ENCODE measurements at regions not wholly inside any gene's neighbourhood (a gene's known extent, or its start where the extent isn't known, plus 50 kb on each side); places are given as distances from the start of the nearest gene placed in this dataset.
"Not testable (repeated sequence)": the region's sequence is repeated elsewhere in the genome, so short reads cannot be mapped to it uniquely, and the experiment has no call there.

DNA sequence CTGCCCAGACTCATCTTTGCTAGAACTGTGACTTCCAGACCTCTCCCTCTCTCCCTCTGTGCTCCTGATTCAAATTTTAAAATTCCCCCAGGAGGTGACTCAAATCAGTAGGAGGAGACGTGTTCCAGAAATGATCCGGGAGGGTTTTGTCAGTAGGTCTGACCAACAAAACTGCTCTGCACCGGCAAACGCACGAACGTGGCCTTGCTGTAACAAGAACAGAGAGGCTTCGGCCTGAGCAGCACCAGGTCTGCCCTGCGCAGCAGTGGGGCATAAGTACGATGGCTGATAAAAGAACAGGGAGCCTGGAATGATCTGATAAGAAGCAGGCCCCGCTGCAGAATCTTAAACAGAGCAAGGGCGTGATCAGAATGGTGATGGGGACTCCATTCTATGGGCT lies 152.7 kb upstream of the AUTS2 start:
- DNase-seq (ENCODE audit: low read depth in 4 of 4, low spot score in 3 of 4): no peak

DNA sequence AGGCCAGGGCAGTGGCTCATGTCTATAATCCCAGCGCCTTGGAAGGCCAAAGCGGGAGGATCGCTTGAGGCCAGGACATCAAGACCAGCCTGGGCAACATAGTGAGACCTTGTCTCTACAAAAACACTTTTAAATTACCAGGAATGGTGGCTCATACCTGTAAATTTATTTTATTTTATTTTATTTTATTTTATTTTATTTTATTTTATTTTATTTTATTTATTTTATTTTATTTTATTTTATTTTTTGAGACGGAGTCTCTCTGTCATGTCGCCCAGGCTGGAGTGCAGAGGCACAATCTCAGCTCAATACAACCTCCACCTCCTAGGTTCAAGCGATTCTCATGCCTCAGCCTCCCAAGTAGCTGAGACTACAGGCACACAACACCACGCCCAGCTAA lies 152.1 kb upstream of the AUTS2 start:
- DNase-seq (ENCODE audit: low read depth in 4 of 4, low spot score in 3 of 4): not testable (repeated sequence)

GRCh38 chr7:69448071-69448470 lies 150.2 kb upstream of the AUTS2 start:
- no peak for DNase-seq (ENCODE audit: low read depth in 4 of 4, low spot score in 3 of 4)

DNA sequence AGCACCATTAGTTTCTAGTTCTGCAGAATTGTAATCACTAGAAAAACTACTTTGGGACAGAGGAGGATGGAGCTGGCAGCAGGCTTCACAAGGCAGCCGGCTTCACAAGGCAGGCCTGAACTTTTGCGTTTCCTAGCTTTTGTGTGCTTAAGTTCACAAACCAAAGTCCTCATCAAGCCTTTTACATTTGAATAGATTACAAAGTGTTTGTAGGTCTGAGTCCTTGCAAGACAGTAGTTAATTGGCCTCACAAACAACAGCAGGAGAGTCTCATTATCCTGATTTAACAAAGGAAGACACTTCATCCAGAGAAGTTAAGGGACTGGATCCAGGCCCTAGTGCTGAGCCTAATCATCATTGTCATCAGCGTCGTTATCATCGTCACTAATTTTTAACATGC lies 147.8 kb upstream of the AUTS2 start:
- DNase-seq (ENCODE audit: low read depth in 4 of 4, low spot score in 3 of 4): no peak

- DNase-seq (ENCODE audit: low read depth in 4 of 4, low spot score in 3 of 4): no peak
Measured at GRCh38 chr7:69451715-69452114, 146.6 kb upstream of the AUTS2 start.

- DNase-seq (ENCODE audit: low read depth in 4 of 4, low spot score in 3 of 4): no peak
Measured at GRCh38 chr7:69452797-69453196, 145.5 kb upstream of the AUTS2 start.

DNA sequence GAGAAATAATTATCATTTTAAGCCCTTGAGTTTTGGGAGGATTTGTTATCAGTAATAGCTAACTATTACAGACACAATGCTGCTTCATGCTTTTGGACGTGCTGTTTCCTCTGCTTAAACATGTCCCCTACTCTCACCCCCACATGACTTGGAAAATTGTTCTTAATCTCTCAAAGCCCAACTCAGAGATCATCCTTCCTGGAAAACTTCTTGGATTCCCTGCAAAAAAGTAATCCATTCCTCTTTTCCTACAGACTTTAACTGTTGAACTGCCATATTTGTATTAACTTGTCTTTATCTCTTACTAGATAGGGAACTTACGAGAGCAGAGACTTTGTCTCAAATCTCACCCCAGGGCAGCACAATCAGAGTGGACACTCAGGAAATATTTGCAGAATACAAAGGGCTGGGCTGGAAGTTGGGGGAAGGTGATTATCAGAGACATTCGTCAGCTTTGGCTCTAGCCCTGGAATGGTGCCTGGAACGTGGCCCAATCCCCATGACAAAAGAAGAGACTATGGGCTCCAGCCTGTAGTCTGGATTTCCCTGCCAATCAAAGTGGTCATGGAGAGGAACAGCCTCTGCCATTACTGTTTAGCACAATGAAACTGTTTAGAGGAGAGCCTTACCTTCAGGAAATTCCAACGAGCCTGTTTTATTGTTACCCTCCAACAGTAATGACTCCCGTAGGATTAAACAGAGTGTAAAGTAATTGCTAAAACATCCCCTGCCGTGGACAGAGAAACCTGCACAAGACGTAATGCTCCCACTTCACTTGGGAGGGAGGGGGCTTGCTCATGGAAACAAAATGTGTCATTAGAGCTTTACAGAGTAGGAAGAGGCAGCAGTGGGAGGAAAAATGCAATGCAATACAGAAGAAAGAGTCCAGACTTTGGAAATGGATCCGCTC lies 140.4 kb upstream of the AUTS2 start:
- DNase-seq (ENCODE audit: low read depth in 4 of 4, low spot score in 3 of 4): peak in 1 of 4 donors; percentile 4

- DNase-seq (ENCODE audit: low read depth in 4 of 4, low spot score in 3 of 4): no peak
Measured at GRCh38 chr7:69464035-69464434, 134.2 kb upstream of the AUTS2 start.

DNA sequence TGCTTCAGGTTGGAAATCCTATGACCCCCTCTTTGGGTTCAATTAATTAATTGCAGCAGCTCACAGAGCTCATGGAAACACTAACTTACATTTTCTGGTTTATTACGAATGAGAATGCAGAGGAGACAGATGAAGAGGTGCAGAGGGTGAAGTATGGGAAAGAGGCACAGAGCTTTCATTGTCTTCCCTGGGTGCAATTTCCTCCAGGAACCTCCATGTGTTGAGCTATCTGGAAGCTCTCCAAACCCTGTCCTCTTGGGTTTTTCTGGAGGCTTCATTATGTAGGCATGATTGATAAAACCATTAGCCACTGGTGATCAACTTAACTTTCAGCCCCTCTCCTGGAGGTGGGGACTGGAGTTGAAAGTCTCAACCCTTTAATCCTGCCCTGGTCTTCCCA lies 133.0 kb upstream of the AUTS2 start:
- no peak for DNase-seq (ENCODE audit: low read depth in 4 of 4, low spot score in 3 of 4)

DNA sequence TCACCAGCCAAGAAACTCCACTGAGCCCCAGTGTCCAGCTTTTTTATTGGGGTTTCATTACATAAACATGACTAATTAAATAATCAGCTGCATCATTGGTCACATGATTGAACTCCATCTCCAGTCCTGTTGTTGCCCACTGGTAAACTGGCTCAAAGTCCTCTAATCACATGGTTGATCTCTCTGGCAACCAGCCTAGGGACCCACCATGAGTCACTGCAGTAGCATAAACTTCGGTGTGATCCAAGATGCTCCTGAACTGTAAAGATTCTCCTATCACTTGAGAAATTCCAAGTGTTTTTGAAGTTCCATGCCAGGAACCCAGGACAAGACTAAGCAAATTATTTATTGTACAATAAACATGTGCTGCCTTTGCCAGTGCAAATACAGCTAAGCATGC lies 130.4 kb upstream of the AUTS2 start:
- no peak for DNase-seq (ENCODE audit: low read depth in 4 of 4, low spot score in 3 of 4)

- DNase-seq (ENCODE audit: low read depth in 4 of 4, low spot score in 3 of 4): no peak
Measured at GRCh38 chr7:69476416-69476815, 121.9 kb upstream of the AUTS2 start.

DNA sequence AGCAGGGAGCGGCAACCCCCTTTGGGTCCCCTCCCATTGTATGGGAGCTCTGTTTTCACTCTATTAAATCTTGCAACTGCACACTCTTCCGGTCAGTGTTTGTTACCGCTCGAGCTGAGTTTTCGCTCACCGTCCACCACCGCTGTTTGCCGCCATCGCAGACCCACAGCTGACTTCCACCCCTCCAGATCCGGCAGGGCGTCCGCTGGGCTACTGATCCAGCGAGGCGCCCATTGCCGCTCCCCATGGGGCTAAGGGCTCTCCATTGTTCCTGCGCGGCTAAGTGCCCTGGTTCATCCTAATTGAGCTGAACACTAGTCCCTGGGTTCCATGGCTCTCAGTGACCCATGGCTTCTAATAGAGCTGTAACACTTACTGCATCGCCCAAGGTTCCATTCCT lies 115.6 kb upstream of the AUTS2 start:
- no peak for DNase-seq (ENCODE audit: low read depth in 4 of 4, low spot score in 3 of 4)

DNA sequence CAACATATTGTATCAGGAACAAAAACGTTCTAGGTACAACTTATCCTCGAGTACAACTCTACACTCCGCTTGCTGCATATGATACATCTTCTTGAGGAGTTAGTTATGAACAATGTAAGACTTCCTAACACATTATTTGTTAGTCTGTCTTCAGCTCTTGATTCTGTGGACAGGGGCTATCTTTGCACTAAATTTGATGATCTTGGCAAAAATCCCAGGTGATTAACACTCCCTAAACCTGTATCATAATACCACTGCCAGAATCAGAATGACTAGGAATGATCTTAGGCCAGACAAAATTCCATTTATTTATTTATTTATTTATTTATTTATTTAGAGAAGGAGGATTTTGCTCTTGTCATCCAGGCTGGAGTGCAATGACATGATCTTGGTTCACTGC lies 108.7 kb upstream of the AUTS2 start:
- no peak for DNase-seq (ENCODE audit: low read depth in 4 of 4, low spot score in 3 of 4)

DNA sequence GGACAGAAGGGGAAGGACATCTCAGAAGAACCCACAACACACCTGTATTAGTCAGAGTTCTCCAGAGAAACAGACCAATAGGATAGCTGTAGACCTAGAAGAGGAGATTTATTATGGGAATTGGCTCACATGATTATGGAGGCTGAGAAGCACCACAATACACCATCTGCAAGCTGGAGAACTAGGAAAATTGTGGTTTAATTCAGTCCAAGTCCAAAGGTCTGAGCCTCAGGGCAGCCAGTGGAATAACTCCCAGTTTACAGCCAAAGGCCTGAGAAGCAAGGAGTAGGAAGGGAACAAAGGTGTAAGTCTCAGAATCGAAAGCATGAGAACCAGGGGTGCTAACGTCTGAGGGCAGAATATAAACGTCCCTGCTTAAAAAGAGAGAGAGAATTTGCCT lies 99.6 kb upstream of the AUTS2 start:
- DNase-seq (ENCODE audit: low read depth in 4 of 4, low spot score in 3 of 4): no peak

GRCh38 chr7:69502358-69502757 lies 95.9 kb upstream of the AUTS2 start:
- DNase-seq (ENCODE audit: low read depth in 4 of 4, low spot score in 3 of 4): no peak

DNA sequence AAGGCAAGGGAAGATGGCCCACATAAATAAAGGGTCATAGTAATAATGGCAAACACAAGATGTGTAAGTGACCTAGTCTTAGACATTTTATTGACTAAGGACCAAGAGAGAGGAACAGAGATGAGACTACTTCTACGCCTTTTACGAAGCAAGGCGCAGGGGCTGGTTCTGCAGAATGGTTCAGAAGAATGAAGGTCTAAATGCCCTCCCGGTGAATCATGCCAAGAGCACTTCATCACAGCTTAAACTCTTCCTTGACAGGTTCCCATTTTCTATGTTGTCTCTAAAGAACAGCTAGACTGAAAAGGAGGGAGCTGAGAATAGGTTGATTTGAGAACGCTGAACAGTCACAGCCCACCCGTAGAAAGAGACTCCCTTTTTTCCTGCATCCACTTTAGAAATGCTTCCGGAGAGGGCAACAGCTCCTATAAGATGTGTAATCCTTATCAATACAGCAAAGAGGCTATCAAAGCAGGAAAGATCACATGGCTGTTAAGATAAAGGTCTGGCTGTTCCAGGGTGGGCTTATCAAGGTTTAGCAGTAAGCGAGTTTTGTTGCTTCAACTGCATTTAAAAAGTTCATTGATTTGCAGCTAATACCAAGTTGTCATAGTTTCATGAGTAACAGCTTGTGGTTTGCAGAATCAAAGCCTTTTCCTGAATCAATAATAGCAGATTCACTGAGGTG lies 93.4 kb upstream of the AUTS2 start:
- DNase-seq (ENCODE audit: low read depth in 4 of 4, low spot score in 3 of 4): no peak

DNA sequence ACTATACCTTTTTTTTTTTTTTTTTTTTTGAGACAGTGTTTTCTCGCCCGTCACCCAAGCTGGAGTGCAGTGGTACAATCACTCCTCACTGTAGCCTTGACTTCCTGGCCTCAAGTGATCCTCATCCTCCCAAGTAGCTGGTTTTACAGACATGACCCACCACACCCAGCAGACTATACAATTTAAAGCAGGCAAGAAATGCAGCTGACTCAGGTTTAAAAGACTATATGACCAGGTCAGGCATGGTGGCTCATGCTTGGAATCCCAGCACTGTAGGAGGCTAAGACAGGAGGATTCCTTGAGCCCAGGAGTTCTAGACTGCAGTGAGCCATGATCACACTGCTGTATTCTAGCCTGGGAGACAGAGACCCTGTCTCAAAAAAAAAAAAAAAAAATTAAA lies 89.5 kb upstream of the AUTS2 start:
- DNase-seq (ENCODE audit: low read depth in 4 of 4, low spot score in 3 of 4): no peak

- DNase-seq (ENCODE audit: low read depth in 4 of 4, low spot score in 3 of 4): no peak
Measured at GRCh38 chr7:69510114-69510513, 88.2 kb upstream of the AUTS2 start.

DNA sequence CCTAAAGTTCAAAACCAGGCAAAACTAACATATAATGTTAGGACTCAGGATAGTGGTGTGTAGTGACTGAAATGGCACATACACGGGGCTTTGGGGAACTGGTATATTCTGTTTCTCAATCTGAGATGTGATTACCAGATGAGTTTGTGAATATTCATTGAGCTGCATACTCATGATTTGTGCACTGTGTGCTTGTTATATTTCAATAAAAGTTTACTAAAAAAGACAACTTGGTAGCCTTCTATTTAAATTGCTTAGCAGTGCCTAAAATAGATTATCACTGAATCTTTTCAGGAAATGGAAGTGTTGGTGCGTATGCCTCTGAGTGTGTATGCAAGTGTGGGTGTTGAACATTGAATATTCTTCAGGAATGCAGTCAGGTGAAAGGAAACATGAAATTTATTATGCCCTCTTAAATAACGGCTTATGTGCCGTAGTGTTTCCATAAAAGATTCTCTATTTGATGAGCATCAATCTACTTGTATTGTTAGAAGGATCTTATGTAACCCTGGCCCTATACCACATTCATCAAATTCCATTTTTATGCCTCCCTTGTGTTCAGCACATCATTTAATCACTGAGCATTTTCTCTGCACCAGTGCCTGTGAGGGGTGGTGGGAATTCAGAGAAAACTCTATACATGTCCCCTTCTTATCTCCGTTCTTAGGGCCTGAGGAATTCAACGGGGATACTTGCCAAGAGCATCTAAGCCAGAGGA lies 82.6 kb upstream of the AUTS2 start:
- no peak for DNase-seq (ENCODE audit: low read depth in 4 of 4, low spot score in 3 of 4)

DNA sequence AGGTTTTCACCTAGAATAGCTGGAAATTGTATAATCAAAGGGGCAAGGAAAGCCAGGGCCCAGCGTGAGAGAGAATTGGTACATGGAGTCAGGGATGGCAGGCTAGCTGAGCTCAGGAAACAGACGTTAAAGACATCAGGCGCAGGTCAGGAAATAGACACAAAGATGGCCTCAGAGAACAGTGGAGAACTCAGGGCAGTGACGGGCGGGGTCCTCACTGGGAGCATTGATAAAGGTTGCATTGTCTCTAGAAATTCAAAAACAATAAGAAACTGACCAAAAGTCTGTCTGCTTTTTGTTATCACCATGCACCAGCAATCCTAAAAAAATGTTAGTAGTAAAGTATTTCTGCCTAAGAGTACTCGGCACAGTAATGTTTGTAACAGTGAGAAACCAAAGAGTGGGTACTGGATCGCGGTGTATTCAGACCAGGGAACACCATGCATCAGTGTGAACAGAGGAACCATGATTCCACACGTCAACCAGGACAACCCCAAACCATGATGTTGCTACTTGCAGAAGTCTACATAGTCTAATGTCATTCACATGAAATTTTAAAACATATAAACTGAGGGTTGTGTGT lies 81.9 kb upstream of the AUTS2 start:
- no peak for DNase-seq (ENCODE audit: low read depth in 4 of 4, low spot score in 3 of 4)

All from left renal pelvis (tissue), 4 donors.